NT2/D1 (cell line): ENCODE measurements at regions not wholly inside any gene's neighbourhood (a gene's known extent, or its start where the extent isn't known, plus 50 kb on each side); places are given as distances from the start of the nearest gene placed in this dataset.

ENCODE experiments used
- DNase-seq: peaks from one replicate; pipeline ENCODE4 v3.0.0-alpha.2; 2011; ENCODE audit warnings: low read depth, low spot score
- H3K27me3 ChIP-seq: 2 replicates; pipeline ENCODE4 v1.6.0; 2011; ENCODE audit warnings: mild to moderate bottlenecking; ENCODE audit not compliant: insufficient read length, insufficient read depth
- H3K36me3 ChIP-seq: 2 replicates; pipeline ENCODE4 v1.6.1; 2011; ENCODE audit warnings: mild to moderate bottlenecking, low read length, mixed read lengths; ENCODE audit not compliant: insufficient read depth, insufficient read length
- H3K4me1 ChIP-seq: 2 replicates; pipeline ENCODE4 v1.5.1; 2011; ENCODE audit not compliant: insufficient read depth, insufficient read length
- H3K4me3 ChIP-seq: 2 replicates; pipeline ENCODE4 v1.5.1; 2011; ENCODE audit warnings: low read depth; ENCODE audit not compliant: insufficient read length
- H3K9ac ChIP-seq: 2 replicates; pipeline ENCODE4 v1.6.0; 2011; ENCODE audit warnings: low read depth; ENCODE audit not compliant: insufficient read length
- H3K9me3 ChIP-seq: 2 replicates; pipeline ENCODE4 v1.5.1; 2011; ENCODE audit warnings: mild to moderate bottlenecking, low read length; ENCODE audit not compliant: insufficient read depth
- SUZ12 ChIP-seq: IDR thresholded peaks from 2 replicates; pipeline ENCODE4 v1.6.1; 2011; ENCODE audit not compliant: insufficient read length, insufficient read depth; ENCODE audit errors: extremely low read depth
- YY1 ChIP-seq: IDR thresholded peaks from 2 replicates; pipeline ENCODE4 v1.6.1; 2011; ENCODE audit not compliant: insufficient read length, insufficient read depth
- ZNF274 ChIP-seq: IDR thresholded peaks from 2 replicates; pipeline ENCODE4 v1.6.1; 2011; ENCODE audit warnings: mild to moderate bottlenecking, low read depth, low read length

DNA sequence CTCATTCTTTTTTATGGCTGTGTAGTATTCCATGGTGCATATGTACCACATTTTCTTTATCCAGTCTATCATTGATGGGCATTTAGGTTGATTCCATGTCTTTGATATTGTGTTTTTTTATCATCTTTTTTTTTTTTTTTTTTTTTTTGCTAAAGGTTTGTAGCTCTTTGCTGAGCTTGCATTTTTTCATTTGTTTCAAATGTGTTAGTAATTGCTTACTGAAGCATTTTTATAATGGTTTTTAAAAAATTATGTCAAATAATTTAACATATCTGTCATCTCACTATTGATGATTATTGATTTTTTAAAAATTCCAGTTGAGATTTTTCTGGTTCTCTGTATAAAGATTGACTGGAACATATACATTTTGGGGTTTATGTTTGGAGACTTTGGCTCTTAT, 934.6 kb downstream of the TUSC7 start:
- no peak for DNase-seq
- no peak for TF ChIP-seq SUZ12
- TF ChIP-seq YY1: no peak
- TF ChIP-seq ZNF274: no peak
- Histone ChIP-seq H3K4me1 (no peaks in the 10 kb centered on the region), H3K9me3 (no peaks in the 10 kb centered on the region), H3K4me3 (no peak overlapping the region), H3K9ac (no peak overlapping the region), H3K36me3 (no peaks in the 10 kb centered on the region), H3K27me3 (no peaks in the 10 kb centered on the region)

DNA sequence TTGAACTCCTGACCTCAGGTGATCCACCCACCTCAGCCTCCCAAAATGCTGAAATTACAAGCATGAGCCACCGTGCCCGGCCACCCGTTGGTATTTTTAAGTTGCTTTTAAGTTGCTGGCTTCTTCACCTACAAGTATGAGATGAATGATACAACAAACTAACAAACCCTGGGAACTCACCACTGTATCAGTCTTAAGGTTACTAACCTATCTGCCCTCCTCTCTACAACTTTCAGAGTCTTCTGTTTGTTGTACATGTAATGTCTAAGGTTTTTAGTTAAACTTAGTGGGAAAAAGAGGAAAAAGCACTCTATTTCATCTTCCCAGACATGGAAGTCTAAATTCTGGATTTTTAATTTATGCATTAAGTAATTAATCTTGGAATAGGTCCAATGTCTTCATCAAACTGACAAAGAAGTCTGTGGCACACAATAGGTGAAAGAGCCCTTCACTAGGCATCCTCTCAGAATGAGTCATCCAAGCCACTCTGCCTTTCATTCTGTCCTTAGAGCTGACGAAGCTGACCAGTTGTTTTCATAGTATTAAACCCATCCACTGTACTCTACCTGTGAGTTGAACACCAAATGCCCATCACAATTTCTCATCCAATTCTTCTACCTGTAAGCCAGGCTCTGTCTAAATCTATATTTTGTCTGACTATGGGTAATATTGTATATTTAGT, 936.1 kb downstream of the TUSC7 start:
- Histone ChIP-seq H3K4me3 (no peak overlapping the region), H3K4me1 (no peaks in the 10 kb centered on the region), H3K36me3 (no peaks in the 10 kb centered on the region), H3K27me3 (no peaks in the 10 kb centered on the region), H3K9me3 (no peaks in the 10 kb centered on the region), H3K9ac (no peak overlapping the region)
- DNase-seq: no peak
- TF ChIP-seq ZNF274 (no peak), SUZ12 (no peak), YY1 (no peak)

- no peaks in the 10 kb centered on the region for H3K4me1 ChIP-seq
- H3K9me3 ChIP-seq: no peaks in the 10 kb centered on the region
- H3K9ac ChIP-seq: no peak overlapping the region
- TF ChIP-seq ZNF274 (no peak), YY1 (no peak), SUZ12 (no peak)
- H3K27me3 ChIP-seq: no peaks in the 10 kb centered on the region
- no peak for DNase-seq
- H3K4me3 ChIP-seq: no peak overlapping the region
- no peaks in the 10 kb centered on the region for H3K36me3 ChIP-seq
Measured at GRCh38 chr3:117647435-117647834, 937.9 kb downstream of the TUSC7 start.

GRCh38 chr3:117651246-117651645, 941.7 kb downstream of the TUSC7 start:
- Histone ChIP-seq H3K36me3 (no peaks in the 10 kb centered on the region), H3K9ac (no peak overlapping the region), H3K4me3 (no peak overlapping the region), H3K4me1 (no peaks in the 10 kb centered on the region), H3K27me3 (no peaks in the 10 kb centered on the region), H3K9me3 (no peaks in the 10 kb centered on the region)
- no peak for TF ChIP-seq YY1
- no peak for TF ChIP-seq SUZ12
- no peak for TF ChIP-seq ZNF274
- DNase-seq: no peak

- DNase-seq: no peak
- H3K4me1 ChIP-seq: no peaks in the 10 kb centered on the region
- TF ChIP-seq ZNF274 (no peak), YY1 (no peak), SUZ12 (no peak)
- H3K4me3 ChIP-seq: no peak overlapping the region
- no peaks in the 10 kb centered on the region for H3K36me3 ChIP-seq
- no peaks in the 10 kb centered on the region for H3K9me3 ChIP-seq
- no peaks in the 10 kb centered on the region for H3K27me3 ChIP-seq
- no peak overlapping the region for H3K9ac ChIP-seq
Measured at GRCh38 chr3:117656391-117656790, 946.8 kb downstream of the TUSC7 start.

DNA sequence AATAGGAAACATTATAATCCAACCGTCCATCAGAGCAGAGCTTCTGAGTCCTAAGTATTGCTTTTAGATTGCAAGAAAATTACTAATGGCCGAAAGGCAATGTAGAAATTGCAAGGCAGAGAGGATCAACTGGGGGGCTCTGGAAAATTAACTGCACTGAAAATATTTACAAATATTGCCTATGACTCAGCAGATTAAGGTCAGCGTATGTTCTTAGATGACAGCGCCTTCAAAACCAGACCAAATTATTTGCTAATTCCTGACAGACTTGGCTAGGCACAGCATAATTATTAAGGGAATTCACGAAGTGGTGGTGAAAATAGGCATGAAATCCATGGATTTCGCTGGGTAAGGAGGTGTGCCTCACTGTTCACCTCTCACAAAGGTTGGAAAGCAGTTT, 947.7 kb downstream of the TUSC7 start:
- Histone ChIP-seq H3K36me3 (no peaks in the 10 kb centered on the region), H3K27me3 (no peaks in the 10 kb centered on the region), H3K9me3 (no peaks in the 10 kb centered on the region), H3K4me3 (no peak overlapping the region), H3K9ac (no peak overlapping the region), H3K4me1 (no peaks in the 10 kb centered on the region)
- no peak for DNase-seq
- TF ChIP-seq YY1 (no peak), SUZ12 (no peak), ZNF274 (no peak)

GRCh38 chr3:117660941-117661817, 951.6 kb downstream of the TUSC7 start:
- DNase-seq: no peak

More at GRCh38 chr3:117660941-117661817, 951.6 kb downstream of the TUSC7 start:
- no peak overlapping the region for H3K4me3 ChIP-seq
- H3K9ac ChIP-seq: no peak overlapping the region
- H3K27me3 ChIP-seq: no peaks in the 10 kb centered on the region
- H3K9me3 ChIP-seq: no peaks in the 10 kb centered on the region
- H3K4me1 ChIP-seq: no peaks in the 10 kb centered on the region
- H3K36me3 ChIP-seq: no peaks in the 10 kb centered on the region
- no peak for TF ChIP-seq SUZ12
- no peak for TF ChIP-seq YY1
- no peak for TF ChIP-seq ZNF274
